B cell (primary cell): ENCODE measurements at regions not wholly inside any gene's neighbourhood (a gene's known extent, or its start where the extent isn't known, plus 50 kb on each side); places are given as distances from the start of the nearest gene placed in this dataset.

Experiments
- CTCF ChIP-seq: fragments of 200-600 bp; IDR thresholded peaks from one replicate; pipeline ENCODE4 v1.8.0; 2022; ENCODE audit warnings: antibody characterized with exemption, mild to moderate bottlenecking
- EZH2 ChIP-seq: IDR thresholded peaks from 2 replicates; pipeline ENCODE4 v1.6.1; 2012; ENCODE audit warnings: borderline replicate concordance, low read depth, mild to moderate bottlenecking, moderate library complexity, low read length; ENCODE audit not compliant: insufficient read depth, poor library complexity, severe bottlenecking

- TF ChIP-seq CTCF (no peak), EZH2 (no peak)
Measured at GRCh38 chrX:20988804-20989203, 385.4 kb upstream of the CNKSR2 start.
